ENCODE measurements at regions not wholly inside any gene's neighbourhood (a gene's known extent, or its start where the extent isn't known, plus 50 kb on each side); places are given as distances from the start of the nearest gene placed in this dataset.

DNA sequence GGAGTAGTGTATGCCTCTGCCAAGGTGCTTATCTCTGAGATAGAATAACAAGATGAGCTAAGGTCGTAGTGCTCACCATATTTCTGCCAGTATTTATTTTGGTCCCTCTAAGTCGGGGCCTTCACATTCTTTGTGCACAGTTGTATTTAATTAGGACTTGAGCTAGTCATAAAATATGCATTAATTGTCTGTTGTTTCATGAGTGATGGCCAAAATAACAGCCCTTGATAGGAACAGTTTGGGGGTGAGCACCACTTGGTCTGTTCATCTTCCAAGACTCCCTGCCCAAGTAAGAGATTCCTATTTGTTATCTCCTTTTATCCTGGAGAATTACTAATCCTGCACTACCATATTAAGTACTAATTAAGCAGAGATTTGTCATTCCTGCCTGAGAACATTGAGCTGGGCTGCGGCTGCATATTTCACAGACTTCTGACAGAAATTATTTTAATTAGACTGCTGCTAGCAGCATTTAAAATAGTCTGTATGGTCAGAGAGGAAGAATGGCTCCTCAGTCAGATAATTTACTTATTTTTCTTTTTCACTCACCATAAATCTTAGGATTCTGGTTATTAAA, 435.1 kb downstream of the MTX2 start:
- DNase-seq (ENCODE audit: low read depth in 1 of 2, low spot score in 1 of 2) (no peak), ATAC-seq (no peak), FAIRE-seq (no peak)
- TF ChIP-seq HEYL (CRISPR knock-in tag; IDR thresholded peaks at IDR 0.05) (no peak), RFX5 (IDR thresholded peaks at IDR 0.05) (no peak), CHD2 (IDR thresholded peaks at IDR 0.05; ENCODE audit: low read length, partially characterized antibody) (no peak), RCOR1 (IDR thresholded peaks at IDR 0.05; ENCODE audit: low read depth, low read length) (no peak)
- 15% methylated on average over 3 of the region's 3 CpGs for WGBS (ENCODE audit: missing lambda C conversion rate)
- CTCF ChIA-PET = no interaction called here
- Histone ChIP-seq H3K4me1 (no peaks in the 10 kb centered on the region), H3K4me3 (no peak overlapping the region), H3K9me3 (no peaks in the 10 kb centered on the region), H3K4me2 (no peak overlapping the region), H3K27ac (no peak overlapping the region)
- POLR2A ChIA-PET = no interaction called here

DNA sequence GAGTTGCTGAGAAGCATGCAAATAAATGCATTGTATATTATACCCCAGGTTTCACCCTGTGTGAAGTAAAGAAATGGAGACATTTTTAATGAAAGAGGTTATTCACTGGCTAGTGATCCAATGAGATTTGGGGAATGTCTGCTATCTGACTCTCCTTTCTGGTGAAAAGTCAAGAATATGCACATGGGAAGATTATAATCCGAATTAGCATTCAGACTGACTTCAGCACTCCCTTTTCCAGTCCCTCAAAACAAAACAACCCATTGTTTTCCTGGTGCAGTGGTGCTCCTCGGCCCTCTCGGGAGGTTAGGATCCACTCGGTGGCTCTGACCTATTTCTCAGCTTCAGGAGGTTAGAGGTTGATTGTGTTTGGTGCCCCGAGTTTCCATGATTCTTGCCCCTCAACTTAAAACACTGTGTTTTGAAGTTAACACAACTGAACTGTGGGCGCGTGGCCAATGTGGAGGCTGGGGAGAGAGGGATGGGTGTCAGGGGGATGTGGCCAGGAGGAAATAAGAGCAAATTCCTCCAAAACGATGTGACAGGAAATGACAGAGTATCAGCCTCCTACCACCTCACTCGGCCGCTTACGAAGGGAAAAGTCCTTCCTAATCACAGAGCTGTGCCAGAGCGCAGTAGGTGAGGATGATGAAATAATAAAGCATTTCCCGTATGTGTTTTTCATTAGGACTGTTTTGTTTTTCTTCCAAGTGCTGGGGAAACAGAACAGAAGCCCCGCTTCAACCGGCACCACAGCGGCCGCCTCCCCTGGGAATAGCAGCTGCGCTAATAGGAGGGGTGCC, 440.1 kb downstream of the MTX2 start:
- Histone ChIP-seq H3K4me3 (no peak overlapping the region), H3K27ac (no peak overlapping the region), H3K4me1 (no peaks in the 10 kb centered on the region), H3K9me3 (no peaks in the 10 kb centered on the region), H3K4me2 (no peak overlapping the region)
- ATAC-seq = no peak; a peak in 1 of 6 replicates
- DNase-seq (ENCODE audit: low read depth in 1 of 2, low spot score in 1 of 2) = no peak
- TF ChIP-seq, protein P1, sequence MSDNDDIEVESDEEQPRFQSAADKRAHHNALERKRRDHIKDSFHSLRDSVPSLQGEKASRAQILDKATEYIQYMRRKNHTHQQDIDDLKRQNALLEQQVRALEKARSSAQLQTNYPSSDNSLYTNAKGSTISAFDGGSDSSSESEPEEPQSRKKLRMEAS (IDR thresholded peaks at IDR 0.05) = no peak
- TF ChIP-seq ZFP36 (IDR thresholded peaks at IDR 0.05; ENCODE audit: borderline replicate concordance, partially characterized antibody) = no peak
- no peak for TF ChIP-seq ZC3H11A (IDR thresholded peaks at IDR 0.05)
- no peak for TF ChIP-seq HOXA7 (CRISPR knock-in tag; IDR thresholded peaks at IDR 0.05)
- TF ChIP-seq GATA3 (IDR thresholded peaks at IDR 0.05; ENCODE audit: borderline replicate concordance) = no peak
- FAIRE-seq = no peak
- POLR2A ChIA-PET = no interaction called here
- 54% methylated on average over 18 of the region's 18 CpGs for WGBS (ENCODE audit: missing lambda C conversion rate)
- CTCF ChIA-PET = no interaction called here

DNA sequence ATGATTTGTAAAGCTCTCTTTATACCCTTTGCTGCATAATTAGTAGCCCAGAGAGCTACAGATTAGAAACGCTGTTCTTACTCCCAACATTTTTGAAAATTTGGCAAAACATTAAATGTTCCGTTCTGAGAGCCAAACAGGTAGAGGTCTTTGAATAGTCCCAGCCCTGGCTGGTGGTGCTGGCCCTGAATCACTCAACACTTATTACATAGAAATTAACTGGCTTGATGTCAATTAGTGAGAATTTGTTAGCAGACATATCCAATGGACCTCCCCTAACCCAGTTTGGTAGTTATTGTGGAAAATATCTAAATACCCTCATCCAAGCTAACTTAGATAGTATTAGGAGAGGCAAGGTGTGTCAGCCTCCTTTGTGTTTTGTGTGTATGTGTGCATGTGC, 440.7 kb downstream of the MTX2 start:
- CTCF ChIA-PET = interaction anchor here (1.4 kb wide), 1 partner anchor 22 kb away, joined by 3 read pairs; no protein-coding TSS in a partner anchor
- TF ChIP-seq FOSL2 (IDR thresholded peaks at IDR 0.05) = no peak
- no peak for TF ChIP-seq FOSL2 (CRISPR knock-in tag; IDR thresholded peaks at IDR 0.05)
- TF ChIP-seq HOXB13 (CRISPR knock-in tag; IDR thresholded peaks at IDR 0.05; ENCODE audit: low read depth) = no peak
- TF ChIP-seq CEBPB (IDR thresholded peaks at IDR 0.05) = no peak
- 58% methylated on average over 2 of the region's 2 CpGs for WGBS (ENCODE audit: missing lambda C conversion rate)
- H3K4me1 ChIP-seq = no peaks in the 10 kb centered on the region
- ATAC-seq = no peak
- POLR2A ChIA-PET = no interaction called here
- no peak for FAIRE-seq
- no peak for DNase-seq (ENCODE audit: low read depth in 1 of 2, low spot score in 1 of 2)
- H3K4me2 ChIP-seq = no peak overlapping the region
- no peak overlapping the region for H3K4me3 ChIP-seq
- H3K9me3 ChIP-seq = no peaks in the 10 kb centered on the region
- no peak overlapping the region for H3K27ac ChIP-seq

DNA sequence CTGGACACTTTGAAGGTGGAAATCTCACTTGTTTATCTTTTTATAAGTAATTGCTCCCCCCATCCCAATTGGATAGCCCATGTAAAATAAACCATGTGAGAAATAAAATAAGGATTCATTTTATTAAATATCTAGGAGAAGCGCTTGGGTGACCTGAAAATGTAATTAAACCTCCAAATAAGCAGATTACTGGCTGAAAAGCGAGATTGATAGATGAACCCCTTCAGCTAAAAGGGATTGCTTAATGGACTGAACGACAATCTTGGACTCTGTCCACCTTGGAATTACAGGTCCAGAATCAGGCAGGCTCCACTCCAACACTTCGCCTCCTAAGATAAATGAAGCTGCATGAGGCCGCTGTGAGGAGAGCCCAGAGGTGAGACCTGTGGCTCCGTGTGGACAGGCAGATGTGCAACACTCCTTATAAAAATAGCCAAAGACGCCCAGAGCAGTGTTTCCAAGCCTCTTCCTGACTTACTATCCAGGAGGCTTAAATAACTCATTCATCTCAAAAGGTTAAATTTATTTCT, 441.5 kb downstream of the MTX2 start:
- Histone ChIP-seq H3K4me3 (no peak overlapping the region), H3K9me3 (no peaks in the 10 kb centered on the region), H3K27ac (no peak overlapping the region), H3K4me2 (no peak overlapping the region), H3K4me1 (no peaks in the 10 kb centered on the region)
- FAIRE-seq (no peak), ATAC-seq (no peak), DNase-seq (ENCODE audit: low read depth in 1 of 2, low spot score in 1 of 2) (no peak)
- WGBS (ENCODE audit: missing lambda C conversion rate) = 7% methylated on average over 7 of the region's 7 CpGs
- CTCF ChIA-PET = interaction anchor here (1.4 kb wide), 1 partner anchor 22 kb away, joined by 3 read pairs; no protein-coding TSS in a partner anchor
- POLR2A ChIA-PET = no interaction called here
- TF ChIP-seq, protein P2, sequence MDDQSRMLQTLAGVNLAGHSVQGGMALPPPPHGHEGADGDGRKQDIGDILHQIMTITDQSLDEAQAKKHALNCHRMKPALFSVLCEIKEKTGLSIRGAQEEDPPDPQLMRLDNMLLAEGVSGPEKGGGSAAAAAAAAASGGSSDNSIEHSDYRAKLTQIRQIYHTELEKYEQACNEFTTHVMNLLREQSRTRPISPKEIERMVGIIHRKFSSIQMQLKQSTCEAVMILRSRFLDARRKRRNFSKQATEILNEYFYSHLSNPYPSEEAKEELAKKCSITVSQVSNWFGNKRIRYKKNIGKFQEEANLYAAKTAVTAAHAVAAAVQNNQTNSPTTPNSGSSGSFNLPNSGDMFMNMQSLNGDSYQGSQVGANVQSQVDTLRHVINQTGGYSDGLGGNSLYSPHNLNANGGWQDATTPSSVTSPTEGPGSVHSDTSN (IDR thresholded peaks at IDR 0.05) = no peak
- TF ChIP-seq, protein P3, sequence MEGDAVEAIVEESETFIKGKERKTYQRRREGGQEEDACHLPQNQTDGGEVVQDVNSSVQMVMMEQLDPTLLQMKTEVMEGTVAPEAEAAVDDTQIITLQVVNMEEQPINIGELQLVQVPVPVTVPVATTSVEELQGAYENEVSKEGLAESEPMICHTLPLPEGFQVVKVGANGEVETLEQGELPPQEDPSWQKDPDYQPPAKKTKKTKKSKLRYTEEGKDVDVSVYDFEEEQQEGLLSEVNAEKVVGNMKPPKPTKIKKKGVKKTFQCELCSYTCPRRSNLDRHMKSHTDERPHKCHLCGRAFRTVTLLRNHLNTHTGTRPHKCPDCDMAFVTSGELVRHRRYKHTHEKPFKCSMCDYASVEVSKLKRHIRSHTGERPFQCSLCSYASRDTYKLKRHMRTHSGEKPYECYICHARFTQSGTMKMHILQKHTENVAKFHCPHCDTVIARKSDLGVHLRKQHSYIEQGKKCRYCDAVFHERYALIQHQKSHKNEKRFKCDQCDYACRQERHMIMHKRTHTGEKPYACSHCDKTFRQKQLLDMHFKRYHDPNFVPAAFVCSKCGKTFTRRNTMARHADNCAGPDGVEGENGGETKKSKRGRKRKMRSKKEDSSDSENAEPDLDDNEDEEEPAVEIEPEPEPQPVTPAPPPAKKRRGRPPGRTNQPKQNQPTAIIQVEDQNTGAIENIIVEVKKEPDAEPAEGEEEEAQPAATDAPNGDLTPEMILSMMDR (IDR thresholded peaks at IDR 0.05) = no peak
- TF ChIP-seq EHF (CRISPR knock-in tag; IDR thresholded peaks at IDR 0.05) = no peak
- TF ChIP-seq, protein P4, sequence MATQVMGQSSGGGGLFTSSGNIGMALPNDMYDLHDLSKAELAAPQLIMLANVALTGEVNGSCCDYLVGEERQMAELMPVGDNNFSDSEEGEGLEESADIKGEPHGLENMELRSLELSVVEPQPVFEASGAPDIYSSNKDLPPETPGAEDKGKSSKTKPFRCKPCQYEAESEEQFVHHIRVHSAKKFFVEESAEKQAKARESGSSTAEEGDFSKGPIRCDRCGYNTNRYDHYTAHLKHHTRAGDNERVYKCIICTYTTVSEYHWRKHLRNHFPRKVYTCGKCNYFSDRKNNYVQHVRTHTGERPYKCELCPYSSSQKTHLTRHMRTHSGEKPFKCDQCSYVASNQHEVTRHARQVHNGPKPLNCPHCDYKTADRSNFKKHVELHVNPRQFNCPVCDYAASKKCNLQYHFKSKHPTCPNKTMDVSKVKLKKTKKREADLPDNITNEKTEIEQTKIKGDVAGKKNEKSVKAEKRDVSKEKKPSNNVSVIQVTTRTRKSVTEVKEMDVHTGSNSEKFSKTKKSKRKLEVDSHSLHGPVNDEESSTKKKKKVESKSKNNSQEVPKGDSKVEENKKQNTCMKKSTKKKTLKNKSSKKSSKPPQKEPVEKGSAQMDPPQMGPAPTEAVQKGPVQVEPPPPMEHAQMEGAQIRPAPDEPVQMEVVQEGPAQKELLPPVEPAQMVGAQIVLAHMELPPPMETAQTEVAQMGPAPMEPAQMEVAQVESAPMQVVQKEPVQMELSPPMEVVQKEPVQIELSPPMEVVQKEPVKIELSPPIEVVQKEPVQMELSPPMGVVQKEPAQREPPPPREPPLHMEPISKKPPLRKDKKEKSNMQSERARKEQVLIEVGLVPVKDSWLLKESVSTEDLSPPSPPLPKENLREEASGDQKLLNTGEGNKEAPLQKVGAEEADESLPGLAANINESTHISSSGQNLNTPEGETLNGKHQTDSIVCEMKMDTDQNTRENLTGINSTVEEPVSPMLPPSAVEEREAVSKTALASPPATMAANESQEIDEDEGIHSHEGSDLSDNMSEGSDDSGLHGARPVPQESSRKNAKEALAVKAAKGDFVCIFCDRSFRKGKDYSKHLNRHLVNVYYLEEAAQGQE (IDR thresholded peaks at IDR 0.05) = no peak
- no peak for TF ChIP-seq RCOR1 (IDR thresholded peaks at IDR 0.05; ENCODE audit: low read depth, low read length)
- no peak for TF ChIP-seq RNF2 (IDR thresholded peaks at IDR 0.05; ENCODE audit: borderline replicate concordance, low read depth)
- TF ChIP-seq, protein P5, sequence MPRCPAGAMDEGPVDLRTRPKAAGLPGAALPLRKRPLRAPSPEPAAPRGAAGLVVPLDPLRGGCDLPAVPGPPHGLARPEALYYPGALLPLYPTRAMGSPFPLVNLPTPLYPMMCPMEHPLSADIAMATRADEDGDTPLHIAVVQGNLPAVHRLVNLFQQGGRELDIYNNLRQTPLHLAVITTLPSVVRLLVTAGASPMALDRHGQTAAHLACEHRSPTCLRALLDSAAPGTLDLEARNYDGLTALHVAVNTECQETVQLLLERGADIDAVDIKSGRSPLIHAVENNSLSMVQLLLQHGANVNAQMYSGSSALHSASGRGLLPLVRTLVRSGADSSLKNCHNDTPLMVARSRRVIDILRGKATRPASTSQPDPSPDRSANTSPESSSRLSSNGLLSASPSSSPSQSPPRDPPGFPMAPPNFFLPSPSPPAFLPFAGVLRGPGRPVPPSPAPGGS (IDR thresholded peaks at IDR 0.05) = no peak
- TF ChIP-seq, protein P6, sequence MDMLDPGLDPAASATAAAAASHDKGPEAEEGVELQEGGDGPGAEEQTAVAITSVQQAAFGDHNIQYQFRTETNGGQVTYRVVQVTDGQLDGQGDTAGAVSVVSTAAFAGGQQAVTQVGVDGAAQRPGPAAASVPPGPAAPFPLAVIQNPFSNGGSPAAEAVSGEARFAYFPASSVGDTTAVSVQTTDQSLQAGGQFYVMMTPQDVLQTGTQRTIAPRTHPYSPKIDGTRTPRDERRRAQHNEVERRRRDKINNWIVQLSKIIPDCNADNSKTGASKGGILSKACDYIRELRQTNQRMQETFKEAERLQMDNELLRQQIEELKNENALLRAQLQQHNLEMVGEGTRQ (IDR thresholded peaks at IDR 0.05) = no peak

Data from A549 (cell line).